Memory B cell (primary cell): ENCODE measurements at regions not wholly inside any gene's neighbourhood (a gene's known extent, or its start where the extent isn't known, plus 50 kb on each side); places are given as distances from the start of the nearest gene placed in this dataset.
"Not testable (repeated sequence)": the region's sequence is repeated elsewhere in the genome, so short reads cannot be mapped to it uniquely, and the experiment has no call there.

Experiments
- ATAC-seq: fragments of 150-1000 bp; cut with Tn5 transposase; 2 replicates; pipeline ENCODE4 v1.10.0; 2021; ENCODE audit warnings: low read depth, mild to moderate bottlenecking, moderate library complexity
- DNase-seq, 2 donors: peaks; one replicate each; pipeline ENCODE4 v3.0.0; 2022; ENCODE audit warnings: low spot score in 2 of 2
- H3K27ac Mint-ChIP-seq: one replicate; pipeline ENCODE4 v1.8.0; 2022; ENCODE audit warnings: mild to moderate bottlenecking, moderate library complexity, mixed read lengths
- H3K27me3 Mint-ChIP-seq: one replicate; pipeline ENCODE4 v1.8.0; 2022; ENCODE audit warnings: mixed read lengths
- H3K36me3 Mint-ChIP-seq: one replicate; pipeline ENCODE4 v1.8.0; 2022; ENCODE audit warnings: mild to moderate bottlenecking, mixed read lengths
- H3K4me1 Mint-ChIP-seq: one replicate; pipeline ENCODE4 v1.8.0; 2022; ENCODE audit warnings: mixed read lengths
- H3K4me3 Mint-ChIP-seq: one replicate; pipeline ENCODE4 v1.8.0; 2022; ENCODE audit warnings: mild to moderate bottlenecking, moderate library complexity, mixed read lengths
- H3K9me3 Mint-ChIP-seq: one replicate; pipeline ENCODE4 v1.8.0; 2022; ENCODE audit warnings: mixed read lengths

- H3K4me1 Mint-ChIP-seq: not testable (repeated sequence)
Observed at GRCh38 chr2:84127812-84128211, 331.3 kb downstream of the SUCLG1 start.

DNA sequence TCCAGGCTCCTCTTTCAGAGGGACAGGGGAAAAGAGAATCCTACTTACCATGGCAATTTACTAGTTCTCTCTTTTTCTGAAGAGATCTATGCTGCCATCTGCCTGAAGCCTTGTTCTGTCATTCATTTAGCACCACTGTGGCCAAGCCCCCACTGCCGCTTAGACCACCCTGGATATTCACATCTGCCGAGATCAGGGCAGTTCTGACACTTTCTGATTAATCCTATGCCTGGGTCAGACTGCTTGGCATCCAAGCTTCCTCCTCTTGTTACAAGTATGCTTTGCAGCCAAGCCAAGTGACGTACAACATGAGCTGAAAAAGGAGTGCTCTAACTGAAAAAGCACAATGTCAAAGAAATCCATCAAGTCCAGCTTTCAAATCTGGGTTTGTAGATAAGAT, 332.6 kb downstream of the SUCLG1 start:
- no peak overlapping the region for H3K27ac Mint-ChIP-seq
- H3K27me3 Mint-ChIP-seq: no peaks in the 10 kb centered on the region
- H3K4me1 Mint-ChIP-seq: no peaks in the 10 kb centered on the region
- DNase-seq (no peak), ATAC-seq (no peak)
- no peak overlapping the region for H3K4me3 Mint-ChIP-seq
- peaks cover 2% of the 10 kb centered on the region for H3K9me3 Mint-ChIP-seq
- H3K36me3 Mint-ChIP-seq: no peaks in the 10 kb centered on the region

More at GRCh38 chr2:84127812-84128211, 331.3 kb downstream of the SUCLG1 start:
- not testable (repeated sequence) for H3K27me3 Mint-ChIP-seq, ATAC-seq, H3K4me3 Mint-ChIP-seq, H3K9me3 Mint-ChIP-seq, H3K27ac Mint-ChIP-seq, DNase-seq, H3K36me3 Mint-ChIP-seq

GRCh38 chr2:84126084-84126483, 333.0 kb downstream of the SUCLG1 start:
- no peak for ATAC-seq

GRCh38 chr2:84116143-84116542, 342.9 kb downstream of the SUCLG1 start:
- Mint-ChIP-seq H3K27ac (no peak overlapping the region), H3K4me1 (no peaks in the 10 kb centered on the region), H3K36me3 (no peaks in the 10 kb centered on the region), H3K27me3 (peaks cover 2% of the 10 kb centered on the region), H3K9me3 (peaks cover 5% of the 10 kb centered on the region), H3K4me3 (no peak overlapping the region)
- DNase-seq: no peak
- ATAC-seq: no peak

More at GRCh38 chr2:84126084-84126483, 333.0 kb downstream of the SUCLG1 start:
- DNase-seq: no peak
- H3K27me3 Mint-ChIP-seq: no peaks in the 10 kb centered on the region
- H3K4me3 Mint-ChIP-seq: no peak overlapping the region
- H3K4me1 Mint-ChIP-seq: no peaks in the 10 kb centered on the region
- peaks cover 2% of the 10 kb centered on the region for H3K9me3 Mint-ChIP-seq
- no peaks in the 10 kb centered on the region for H3K36me3 Mint-ChIP-seq
- no peak overlapping the region for H3K27ac Mint-ChIP-seq

DNA sequence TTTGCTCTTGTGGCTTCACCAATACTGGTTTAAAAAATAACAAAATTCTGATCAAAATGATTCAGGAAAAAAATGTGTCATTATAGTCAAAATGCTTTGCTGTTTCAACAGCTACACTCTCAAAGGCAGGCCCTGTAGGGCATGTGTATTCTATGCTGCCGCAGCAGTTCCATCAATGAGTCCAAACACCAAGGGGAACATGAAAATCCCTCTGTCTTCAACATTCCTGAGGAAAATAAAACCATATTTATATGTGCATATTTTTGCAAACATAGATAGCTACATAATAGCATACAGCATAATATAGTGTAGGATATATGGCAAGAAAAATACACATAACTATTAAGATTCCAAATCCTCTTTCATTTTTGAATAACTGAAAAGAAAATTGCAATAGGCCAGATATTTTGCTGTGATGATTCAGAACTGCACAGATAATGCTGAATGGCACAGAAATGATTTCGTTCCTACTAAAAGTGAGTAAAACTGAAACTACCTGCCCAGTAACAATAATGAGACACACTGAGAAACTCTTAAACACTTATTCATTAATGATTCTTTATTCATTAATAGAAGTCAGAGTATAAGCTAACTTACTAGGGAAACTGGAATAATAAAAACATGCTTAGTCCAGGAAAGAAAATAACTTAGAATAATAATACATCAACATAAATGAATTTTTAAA, 343.8 kb downstream of the SUCLG1 start:
- Mint-ChIP-seq H3K9me3 (peaks cover 5% of the 10 kb centered on the region), H3K4me1 (no peaks in the 10 kb centered on the region), H3K4me3 (no peak overlapping the region), H3K27me3 (peaks cover 2% of the 10 kb centered on the region), H3K36me3 (no peaks in the 10 kb centered on the region), H3K27ac (no peak overlapping the region)
- ATAC-seq (no peak), DNase-seq (no peak)

GRCh38 chr2:84103816-84104527, 355.1 kb downstream of the SUCLG1 start:
- not testable (repeated sequence) for H3K4me3 Mint-ChIP-seq, DNase-seq, H3K9me3 Mint-ChIP-seq, H3K27me3 Mint-ChIP-seq, H3K36me3 Mint-ChIP-seq, H3K4me1 Mint-ChIP-seq, H3K27ac Mint-ChIP-seq, ATAC-seq

GRCh38 chr2:84102274-84102673, 356.8 kb downstream of the SUCLG1 start:
- no peak overlapping the region for H3K4me3 Mint-ChIP-seq
- H3K27me3 Mint-ChIP-seq: no peaks in the 10 kb centered on the region
- H3K9me3 Mint-ChIP-seq: peaks cover 12% of the 10 kb centered on the region
- H3K36me3 Mint-ChIP-seq: no peaks in the 10 kb centered on the region
- H3K27ac Mint-ChIP-seq: no peak overlapping the region
- no peak for ATAC-seq
- no peaks in the 10 kb centered on the region for H3K4me1 Mint-ChIP-seq
- DNase-seq: no peak

GRCh38 chr2:84088656-84089055, 370.4 kb downstream of the SUCLG1 start:
- Mint-ChIP-seq H3K27me3 (peaks cover 5% of the 10 kb centered on the region), H3K9me3 (peaks cover 11% of the 10 kb centered on the region), H3K4me1 (no peaks in the 10 kb centered on the region), H3K36me3 (no peaks in the 10 kb centered on the region), H3K4me3 (no peak overlapping the region), H3K27ac (no peak overlapping the region)
- DNase-seq: no peak
- no peak for ATAC-seq

- peaks cover 5% of the 10 kb centered on the region for H3K27me3 Mint-ChIP-seq
- DNase-seq (no peak), ATAC-seq (no peak)
- no peaks in the 10 kb centered on the region for H3K4me1 Mint-ChIP-seq
- H3K9me3 Mint-ChIP-seq: peaks cover 3% of the 10 kb centered on the region
- no peak overlapping the region for H3K4me3 Mint-ChIP-seq
- H3K36me3 Mint-ChIP-seq: no peaks in the 10 kb centered on the region
- no peak overlapping the region for H3K27ac Mint-ChIP-seq
Observed at GRCh38 chr2:84085562-84085961, 373.5 kb downstream of the SUCLG1 start.

GRCh38 chr2:84084856-84085255, 374.2 kb downstream of the SUCLG1 start:
- peaks cover 7% of the 10 kb centered on the region for H3K27me3 Mint-ChIP-seq
- H3K4me3 Mint-ChIP-seq: no peak overlapping the region
- ATAC-seq (no peak), DNase-seq (no peak)
- no peaks in the 10 kb centered on the region for H3K36me3 Mint-ChIP-seq
- peaks cover 2% of the 10 kb centered on the region for H3K9me3 Mint-ChIP-seq
- no peak overlapping the region for H3K27ac Mint-ChIP-seq
- no peaks in the 10 kb centered on the region for H3K4me1 Mint-ChIP-seq

GRCh38 chr2:84083984-84084383, 375.1 kb downstream of the SUCLG1 start:
- Mint-ChIP-seq H3K27ac (no peak overlapping the region), H3K4me3 (no peak overlapping the region), H3K4me1 (no peaks in the 10 kb centered on the region), H3K9me3 (peaks cover 1% of the 10 kb centered on the region), H3K36me3 (no peaks in the 10 kb centered on the region), H3K27me3 (peaks cover 7% of the 10 kb centered on the region)
- DNase-seq: no peak
- ATAC-seq: no peak

- DNase-seq (no peak), ATAC-seq (no peak)
- Mint-ChIP-seq H3K27ac (no peak overlapping the region), H3K4me3 (no peak overlapping the region), H3K36me3 (no peaks in the 10 kb centered on the region), H3K9me3 (peaks cover 1% of the 10 kb centered on the region), H3K27me3 (peaks cover 2% of the 10 kb centered on the region), H3K4me1 (no peaks in the 10 kb centered on the region)
Observed at GRCh38 chr2:84078471-84078870, 380.6 kb downstream of the SUCLG1 start.

GRCh38 chr2:84077496-84077895, 381.6 kb downstream of the SUCLG1 start:
- Mint-ChIP-seq H3K36me3 (no peaks in the 10 kb centered on the region), H3K9me3 (peaks cover 1% of the 10 kb centered on the region), H3K4me1 (no peaks in the 10 kb centered on the region), H3K4me3 (no peak overlapping the region), H3K27ac (no peak overlapping the region), H3K27me3 (peaks cover 2% of the 10 kb centered on the region)
- DNase-seq (no peak), ATAC-seq (no peak)

GRCh38 chr2:84071050-84071449, 388.0 kb downstream of the SUCLG1 start:
- DNase-seq (no peak), ATAC-seq (no peak)
- Mint-ChIP-seq H3K27me3 (peaks cover 2% of the 10 kb centered on the region), H3K4me1 (no peaks in the 10 kb centered on the region), H3K4me3 (no peak overlapping the region), H3K9me3 (peaks cover 5% of the 10 kb centered on the region), H3K27ac (no peak overlapping the region), H3K36me3 (no peaks in the 10 kb centered on the region)

DNA sequence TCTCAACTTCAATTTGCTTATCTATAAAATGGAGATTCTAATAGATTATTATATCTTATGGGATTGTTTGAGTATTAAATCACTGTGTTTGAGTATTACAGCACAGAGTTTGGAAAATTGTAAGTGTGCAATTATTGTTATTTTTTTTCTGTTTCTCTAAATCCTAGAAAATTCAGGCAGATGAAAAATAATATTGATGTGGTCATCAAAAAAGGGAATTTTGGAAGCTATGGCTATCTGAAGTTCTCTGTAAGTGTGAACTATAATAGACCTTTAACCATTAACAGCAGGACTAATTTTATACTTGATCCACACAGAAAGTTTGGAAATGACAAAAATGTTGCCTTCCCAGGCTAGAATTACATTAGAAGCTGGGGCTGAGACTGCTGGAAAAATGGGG, 393.2 kb downstream of the SUCLG1 start:
- Mint-ChIP-seq H3K36me3 (no peaks in the 10 kb centered on the region), H3K27ac (no peak overlapping the region), H3K4me3 (no peak overlapping the region), H3K27me3 (peaks cover 3% of the 10 kb centered on the region), H3K4me1 (no peaks in the 10 kb centered on the region), H3K9me3 (peaks cover 1% of the 10 kb centered on the region)
- DNase-seq (no peak), ATAC-seq (no peak)
